ENCODE measurements at regions not wholly inside any gene's neighbourhood (a gene's known extent, or its start where the extent isn't known, plus 50 kb on each side); places are given as distances from the start of the nearest gene placed in this dataset.
"Not testable (repeated sequence)": the region's sequence is repeated elsewhere in the genome, so short reads cannot be mapped to it uniquely, and the experiment has no call there.

GRCh38 chr3:6351752-6352151, 509.2 kb upstream of the GRM7 start:
- ATAC-seq (no peak), DNase-seq (ENCODE audit: low spot score) (no peak)

GRCh38 chr3:6354653-6355052, 506.3 kb upstream of the GRM7 start:
- DNase-seq (ENCODE audit: low spot score) (no peak), ATAC-seq (no peak)

GRCh38 chr3:6362406-6362805, 498.5 kb upstream of the GRM7 start:
- ATAC-seq (no peak), DNase-seq (ENCODE audit: low spot score) (no peak)

GRCh38 chr3:6367171-6367570, 493.7 kb upstream of the GRM7 start:
- DNase-seq (ENCODE audit: low spot score) (no peak), ATAC-seq (no peak)

- ATAC-seq (no peak), DNase-seq (ENCODE audit: low spot score) (no peak)
Measured at GRCh38 chr3:6392123-6392522, 468.8 kb upstream of the GRM7 start.

- DNase-seq (ENCODE audit: low spot score) (no peak), ATAC-seq (no peak)
Measured at GRCh38 chr3:6394944-6395343, 466.0 kb upstream of the GRM7 start.

GRCh38 chr3:6396631-6397030, 464.3 kb upstream of the GRM7 start:
- DNase-seq (ENCODE audit: low spot score) = no peak
- no peak for ATAC-seq

- not testable (repeated sequence) for DNase-seq (ENCODE audit: low spot score); ATAC-seq
Measured at GRCh38 chr3:6402666-6403065, 458.2 kb upstream of the GRM7 start.

- ATAC-seq = not testable (repeated sequence)
Measured at GRCh38 chr3:6406923-6407322, 454.0 kb upstream of the GRM7 start.

GRCh38 chr3:6416049-6416661, 444.8 kb upstream of the GRM7 start:
- no peak for DNase-seq (ENCODE audit: low spot score)
- ATAC-seq = no peak

More at GRCh38 chr3:6406923-6407322, 454.0 kb upstream of the GRM7 start:
- not testable (repeated sequence) for DNase-seq (ENCODE audit: low spot score)

GRCh38 chr3:6417174-6417573, 443.7 kb upstream of the GRM7 start:
- ATAC-seq = no peak

GRCh38 chr3:6418485-6418884, 442.4 kb upstream of the GRM7 start:
- DNase-seq (ENCODE audit: low spot score) (no peak), ATAC-seq (no peak)

More at GRCh38 chr3:6417174-6417573, 443.7 kb upstream of the GRM7 start:
- DNase-seq (ENCODE audit: low spot score) = no peak

GRCh38 chr3:6421666-6422445, 439.1 kb upstream of the GRM7 start:
- DNase-seq (ENCODE audit: low spot score) (no peak), ATAC-seq (no peak)

- ATAC-seq = no peak
- DNase-seq (ENCODE audit: low spot score) = no peak
Measured at GRCh38 chr3:6425289-6425820, 435.6 kb upstream of the GRM7 start.

GRCh38 chr3:6428276-6428675, 432.6 kb upstream of the GRM7 start:
- not testable (repeated sequence) for ATAC-seq; DNase-seq (ENCODE audit: low spot score)

GRCh38 chr3:6435951-6436350, 425.0 kb upstream of the GRM7 start:
- no peak for ATAC-seq
- DNase-seq (ENCODE audit: low spot score) = no peak

GRCh38 chr3:6437631-6438030, 423.3 kb upstream of the GRM7 start:
- DNase-seq (ENCODE audit: low spot score) = no peak

GRCh38 chr3:6438031-6438430, 422.9 kb upstream of the GRM7 start:
- DNase-seq (ENCODE audit: low spot score) (no peak), ATAC-seq (no peak)

More at GRCh38 chr3:6437631-6438030, 423.3 kb upstream of the GRM7 start:
- no peak for ATAC-seq

GRCh38 chr3:6439226-6439625, 421.7 kb upstream of the GRM7 start:
- DNase-seq (ENCODE audit: low spot score) = no peak
- no peak for ATAC-seq

- DNase-seq (ENCODE audit: low spot score) (no peak), ATAC-seq (no peak)
Measured at GRCh38 chr3:6439824-6440223, 421.1 kb upstream of the GRM7 start.

- no peak for ATAC-seq
- DNase-seq (ENCODE audit: low spot score) = no peak
Measured at GRCh38 chr3:6444888-6445658, 415.8 kb upstream of the GRM7 start.
